ENCODE measurements at regions not wholly inside any gene's neighbourhood (a gene's known extent, or its start where the extent isn't known, plus 50 kb on each side); places are given as distances from the start of the nearest gene placed in this dataset.

GRCh38 chr2:16071865-16072637 lies 131.7 kb downstream of the MYCN start:
- TF ChIP-seq ZNF274 (IDR thresholded peaks at IDR 0.05; ENCODE audit: low read depth, low read length) (no peak), YY1 (IDR thresholded peaks at IDR 0.05; ENCODE audit: insufficient read depth, insufficient read length) (no peak)
